Activated CD4-positive, alpha-beta memory T cell treated with anti-CD3 and anti-CD28 coated beads, Interleukin-2, amount 10 ng/mL, durations not matched to agents 7 days and 5 days (primary cell): ENCODE measurements at regions not wholly inside any gene's neighbourhood (a gene's known extent, or its start where the extent isn't known, plus 50 kb on each side); places are given as distances from the start of the nearest gene placed in this dataset.

ENCODE experiments used
- CTCF ChIA-PET: fragments of 350-600 bp; sonication (Branson Sonifier 250); formaldehyde crosslinking; loops from one replicate; lab custom pipeline; 2021; ENCODE audit warnings: antibody characterized with exemption, inconsistent platforms; lab: Charles Lee
- POLR2A ChIA-PET: fragments of 350-600 bp; sonication (Branson Sonifier 250); formaldehyde crosslinking; loops from one replicate; lab custom pipeline; 2021; ENCODE audit warnings: antibody characterized with exemption; lab: Charles Lee
- DNase-seq: peaks from one replicate; pipeline ENCODE4 v3.0.0-alpha.2; 2020
- H3K27ac Mint-ChIP-seq: one replicate; pipeline ENCODE4 v1.8.0; 2021; ENCODE audit warnings: mild to moderate bottlenecking, mixed read lengths
- H3K27me3 Mint-ChIP-seq: one replicate; pipeline ENCODE4 v1.8.0; 2021; ENCODE audit warnings: mixed read lengths
- H3K36me3 Mint-ChIP-seq: one replicate; pipeline ENCODE4 v1.8.0; 2021; ENCODE audit warnings: low read depth, mixed read lengths
- H3K4me1 Mint-ChIP-seq: one replicate; pipeline ENCODE4 v1.8.0; 2021; ENCODE audit warnings: mixed read lengths
- H3K4me3 Mint-ChIP-seq: one replicate; pipeline ENCODE4 v1.8.0; 2021; ENCODE audit warnings: mild to moderate bottlenecking, mixed read lengths
- H3K9me3 Mint-ChIP-seq: one replicate; pipeline ENCODE4 v1.8.0; 2021; ENCODE audit warnings: mixed read lengths

DNA sequence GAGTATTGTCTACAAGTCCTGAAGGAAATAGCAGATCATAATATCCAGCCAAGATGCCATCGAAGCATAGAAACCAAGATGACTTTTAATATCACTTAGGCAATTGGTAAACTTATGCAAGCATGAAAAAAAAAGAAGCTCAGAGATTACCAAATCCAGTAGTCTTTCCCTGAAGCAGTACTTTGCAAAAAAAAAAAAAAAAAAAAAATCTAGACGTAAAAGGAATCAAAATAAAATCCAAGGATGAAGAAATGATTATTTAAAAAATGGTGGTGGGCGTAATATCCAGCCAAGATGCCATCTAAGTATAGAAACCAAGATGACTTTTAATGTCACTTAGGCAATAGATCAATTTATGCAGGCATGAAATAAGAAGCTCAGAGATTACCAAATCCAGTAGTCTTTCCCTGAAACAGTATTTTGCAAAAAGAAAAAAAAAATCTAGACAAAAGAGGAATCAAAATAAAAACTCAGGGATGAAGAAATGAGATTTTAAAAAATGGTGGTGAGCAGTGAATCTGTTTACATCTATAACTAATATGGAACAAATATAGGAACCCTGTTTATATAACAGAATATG is 108.8 kb downstream of the GYPC start:
- no peak for DNase-seq
- Mint-ChIP-seq H3K27ac (no peak overlapping the region), H3K27me3 (peaks cover 23% of the 10 kb centered on the region), H3K36me3 (peaks cover 5% of the 10 kb centered on the region), H3K9me3 (no peaks in the 10 kb centered on the region), H3K4me1 (peaks cover 45% of the 10 kb centered on the region), H3K4me3 (no peak overlapping the region)
- ChIA-PET CTCF (no interaction called here), POLR2A (no interaction called here)

DNA sequence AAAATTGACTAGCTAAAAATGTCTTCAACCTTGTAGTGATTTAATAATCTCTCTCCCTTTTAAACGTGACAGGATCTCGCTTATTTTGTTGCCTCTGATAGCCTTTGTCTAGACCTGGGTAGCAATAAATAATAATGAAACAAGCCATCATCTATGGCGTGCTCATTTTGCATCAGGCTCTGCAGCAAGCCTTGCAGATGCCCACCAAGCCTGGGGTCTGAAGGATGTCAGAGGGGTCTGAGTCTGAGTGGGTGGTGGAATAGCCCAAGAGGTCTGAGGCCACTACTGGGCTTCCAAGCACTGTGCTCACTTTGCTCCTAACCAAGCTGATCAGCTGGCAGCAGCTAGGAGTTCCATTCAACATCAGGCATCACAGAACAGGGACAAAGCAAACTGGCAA is 109.4 kb downstream of the GYPC start:
- ChIA-PET POLR2A (no interaction called here), CTCF (no interaction called here)
- peaks cover 25% of the 10 kb centered on the region for H3K27me3 Mint-ChIP-seq
- no peak for DNase-seq
- H3K4me1 Mint-ChIP-seq, result peaks cover 45% of the 10 kb centered on the region
- H3K27ac Mint-ChIP-seq, result no peak overlapping the region
- H3K9me3 Mint-ChIP-seq, result no peaks in the 10 kb centered on the region
- H3K4me3 Mint-ChIP-seq, result no peak overlapping the region
- H3K36me3 Mint-ChIP-seq, result peaks cover 5% of the 10 kb centered on the region

DNA sequence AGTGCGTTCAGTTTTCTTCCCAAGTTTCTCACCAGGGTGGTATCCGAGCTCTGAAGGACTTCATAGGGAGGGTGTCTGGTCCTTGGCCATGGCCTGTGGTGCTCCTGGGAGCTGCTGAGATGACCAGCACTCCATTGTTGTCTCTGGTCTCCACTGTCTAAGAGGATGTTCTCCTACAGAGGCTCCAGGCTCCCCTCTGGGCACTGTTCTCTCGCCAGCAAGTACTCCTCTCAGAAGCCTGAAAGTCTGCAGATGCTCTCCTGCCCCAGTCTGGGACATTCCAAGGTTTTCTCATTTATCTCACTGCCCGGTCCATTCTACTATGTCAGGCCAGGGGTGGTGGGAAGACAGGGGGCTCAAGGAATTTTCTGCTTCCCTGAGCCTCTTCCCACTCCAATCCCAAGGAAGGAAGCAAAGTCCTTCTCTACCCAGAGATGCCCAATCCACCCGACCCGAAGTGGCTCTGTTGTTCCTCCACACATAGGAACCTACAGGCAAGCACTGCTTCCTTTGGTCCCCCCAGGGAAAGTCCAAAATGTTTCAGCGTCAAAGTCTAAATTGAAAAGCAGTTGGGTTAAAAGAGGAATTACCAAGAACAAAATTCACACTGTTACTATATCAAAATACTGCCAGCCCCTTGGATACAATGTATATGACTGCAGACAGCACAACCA is 110.5 kb downstream of the GYPC start:
- peaks cover 5% of the 10 kb centered on the region for H3K36me3 Mint-ChIP-seq
- no peak overlapping the region for H3K4me3 Mint-ChIP-seq
- ChIA-PET CTCF (no interaction called here), POLR2A (no interaction called here)
- no peak overlapping the region for H3K27ac Mint-ChIP-seq
- peaks cover 39% of the 10 kb centered on the region for H3K4me1 Mint-ChIP-seq
- peaks cover 35% of the 10 kb centered on the region for H3K27me3 Mint-ChIP-seq
- DNase-seq, result no peak
- no peaks in the 10 kb centered on the region for H3K9me3 Mint-ChIP-seq

DNA sequence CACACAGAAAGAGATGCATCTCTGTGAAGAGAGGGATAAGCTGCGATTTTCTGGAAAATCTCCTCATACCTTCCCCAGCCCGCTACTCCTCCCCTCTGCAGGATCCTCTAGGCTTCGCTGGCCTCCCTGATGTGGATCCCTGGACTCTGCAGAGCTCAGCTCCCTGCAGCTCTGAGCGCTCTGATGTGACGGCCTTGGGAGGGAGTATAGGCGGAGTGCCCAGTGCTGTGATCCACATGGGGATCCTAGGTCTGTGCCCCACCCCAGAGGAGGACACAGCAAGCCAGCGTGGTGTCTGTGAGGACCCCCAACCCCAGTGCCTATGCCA is 111.0 kb downstream of the GYPC start:
- Mint-ChIP-seq H3K27ac (no peak overlapping the region), H3K4me3 (no peak overlapping the region), H3K9me3 (no peaks in the 10 kb centered on the region), H3K36me3 (peaks cover 5% of the 10 kb centered on the region), H3K4me1 (peaks cover 35% of the 10 kb centered on the region), H3K27me3 (peaks cover 37% of the 10 kb centered on the region)
- ChIA-PET POLR2A (no interaction called here), CTCF (no interaction called here)
- DNase-seq, result no peak

DNA sequence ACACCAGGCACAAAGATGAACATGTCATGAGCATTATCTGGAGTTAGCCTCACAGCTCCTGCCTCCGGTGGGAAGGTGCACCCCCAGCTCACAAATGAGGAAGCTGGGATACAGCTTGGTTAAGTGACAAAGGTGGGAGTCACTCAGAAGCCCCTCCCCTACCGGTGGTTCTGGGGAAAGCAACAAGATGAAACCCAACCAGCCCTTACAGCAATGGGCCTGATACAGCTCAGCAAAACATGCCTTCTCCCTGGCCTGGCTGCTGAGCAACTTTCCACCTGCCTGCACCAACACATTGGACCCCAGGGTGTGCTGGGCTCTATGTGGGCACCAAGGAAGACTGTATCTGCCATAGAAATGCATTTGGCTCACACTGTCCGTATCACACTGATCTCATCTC is 113.2 kb downstream of the GYPC start:
- no peak overlapping the region for H3K4me3 Mint-ChIP-seq
- H3K4me1 Mint-ChIP-seq, result peaks cover 17% of the 10 kb centered on the region
- CTCF ChIA-PET, result interaction anchor here (0.9 kb wide), 1 partner anchor 241 kb away, joined by 3 read pairs; no protein-coding TSS in a partner anchor
- POLR2A ChIA-PET, result no interaction called here
- peaks cover 35% of the 10 kb centered on the region for H3K27me3 Mint-ChIP-seq
- no peak for DNase-seq
- no peak overlapping the region for H3K27ac Mint-ChIP-seq
- H3K9me3 Mint-ChIP-seq, result no peaks in the 10 kb centered on the region
- no peaks in the 10 kb centered on the region for H3K36me3 Mint-ChIP-seq

DNA sequence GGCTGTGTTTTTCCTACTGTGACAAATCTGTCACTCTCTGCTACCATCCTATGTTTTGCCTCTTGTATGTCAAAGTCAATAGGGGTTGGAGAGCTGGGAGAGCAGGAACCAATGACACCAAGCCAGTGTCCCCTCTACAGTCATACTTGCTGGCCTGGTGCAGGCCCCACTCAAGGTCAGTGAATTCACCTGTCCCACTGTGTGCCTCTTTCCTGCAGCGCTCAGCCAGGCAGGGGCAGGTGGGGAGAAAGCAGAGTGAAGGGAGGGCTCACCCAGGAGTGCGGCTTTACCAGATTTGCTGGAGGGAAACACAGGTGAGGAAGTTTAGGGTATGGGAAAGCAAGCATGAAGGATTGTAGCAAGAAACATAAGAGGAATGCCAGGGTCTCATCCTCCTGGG is 114.5 kb downstream of the GYPC start:
- H3K27ac Mint-ChIP-seq, result no peak overlapping the region
- no peaks in the 10 kb centered on the region for H3K36me3 Mint-ChIP-seq
- peaks cover 37% of the 10 kb centered on the region for H3K27me3 Mint-ChIP-seq
- H3K4me1 Mint-ChIP-seq, result peaks cover 19% of the 10 kb centered on the region
- no peak overlapping the region for H3K4me3 Mint-ChIP-seq
- CTCF ChIA-PET, result no interaction called here
- no peak for DNase-seq
- POLR2A ChIA-PET, result interaction anchor here (0.9 kb wide), 1 partner anchor 114 kb away, joined by 3 read pairs; no protein-coding TSS in a partner anchor
- no peaks in the 10 kb centered on the region for H3K9me3 Mint-ChIP-seq

DNA sequence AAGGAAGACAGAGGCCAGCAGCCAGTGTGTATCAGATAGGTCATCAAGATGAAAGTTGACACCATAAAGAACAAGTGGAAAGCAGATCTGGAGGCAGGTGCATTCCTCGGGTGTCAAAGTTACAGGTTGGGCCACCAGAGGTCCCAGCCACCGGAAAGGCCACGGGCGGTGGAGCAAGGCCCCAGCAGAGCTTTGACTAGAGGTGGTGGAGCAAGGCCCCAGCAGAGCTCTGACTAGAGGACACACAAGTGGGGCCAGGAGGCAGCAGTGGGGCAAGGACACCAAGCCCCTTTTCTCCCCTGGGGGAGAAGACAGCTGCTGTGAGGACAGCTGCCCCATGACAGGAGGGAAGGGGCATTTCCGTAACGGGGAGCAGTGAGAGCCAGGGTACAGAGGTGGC is 115.1 kb downstream of the GYPC start:
- POLR2A ChIA-PET, result no interaction called here
- CTCF ChIA-PET, result no interaction called here
- Mint-ChIP-seq H3K27ac (no peak overlapping the region), H3K27me3 (peaks cover 41% of the 10 kb centered on the region), H3K4me3 (no peak overlapping the region), H3K9me3 (no peaks in the 10 kb centered on the region), H3K4me1 (peaks cover 19% of the 10 kb centered on the region), H3K36me3 (no peaks in the 10 kb centered on the region)
- no peak for DNase-seq

DNA sequence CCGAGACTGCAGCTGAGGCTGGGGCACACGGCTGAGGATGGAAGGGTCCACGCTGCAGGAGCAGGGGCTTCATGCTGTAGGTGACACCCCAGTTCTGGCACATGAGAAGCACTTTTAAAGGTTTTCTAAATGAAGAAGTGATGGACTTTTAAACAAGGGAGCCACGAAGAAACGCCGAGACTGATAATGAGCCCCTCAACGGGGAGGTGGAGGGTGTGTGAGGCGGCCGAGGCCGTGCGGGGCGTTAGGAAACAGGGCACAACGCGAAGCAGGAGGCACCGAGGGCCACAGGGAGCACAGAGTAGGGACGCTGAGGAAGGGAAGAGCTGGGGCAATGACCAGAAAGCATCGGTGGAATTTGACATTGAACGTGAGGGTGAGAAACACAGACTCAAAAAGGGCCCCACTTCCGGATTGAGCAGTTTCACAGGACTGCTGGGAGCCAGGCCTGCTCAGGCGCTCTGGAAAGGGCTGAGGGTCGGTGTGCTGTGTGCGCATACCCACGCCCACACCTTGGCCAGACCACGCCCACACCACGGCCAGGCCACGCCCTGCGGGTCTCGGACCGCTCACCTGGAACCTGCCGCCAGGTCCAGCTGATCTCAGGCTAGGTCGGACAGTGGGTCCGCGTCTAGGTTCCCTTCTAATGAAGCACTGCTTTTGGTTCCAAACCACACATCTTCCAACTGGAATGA is 115.7 kb downstream of the GYPC start:
- Mint-ChIP-seq H3K27me3 (peaks cover 38% of the 10 kb centered on the region), H3K36me3 (no peaks in the 10 kb centered on the region), H3K4me3 (no peak overlapping the region), H3K27ac (no peak overlapping the region), H3K4me1 (peaks cover 17% of the 10 kb centered on the region), H3K9me3 (no peaks in the 10 kb centered on the region)
- ChIA-PET POLR2A (no interaction called here), CTCF (no interaction called here)
- DNase-seq, result no peak

DNA sequence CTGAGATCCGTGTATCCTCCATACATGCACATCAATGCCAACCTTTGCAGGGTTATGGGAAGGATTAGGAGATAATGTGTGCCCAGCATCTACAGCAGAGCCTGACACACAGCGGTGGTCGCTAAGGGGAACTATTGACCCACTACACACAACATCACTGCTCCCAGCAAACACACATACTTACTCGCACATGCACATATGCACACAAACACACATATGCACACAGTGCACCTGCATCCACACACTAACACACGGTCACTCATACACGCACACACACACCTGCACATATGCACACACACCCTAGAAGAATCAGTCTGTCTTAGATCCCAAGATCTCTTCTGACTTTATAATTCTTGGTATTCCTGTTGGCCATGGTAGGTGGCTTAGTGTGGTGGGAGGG is 118.3 kb downstream of the GYPC start:
- no peak for DNase-seq
- H3K27ac Mint-ChIP-seq, result no peak overlapping the region
- no peak overlapping the region for H3K4me3 Mint-ChIP-seq

DNA sequence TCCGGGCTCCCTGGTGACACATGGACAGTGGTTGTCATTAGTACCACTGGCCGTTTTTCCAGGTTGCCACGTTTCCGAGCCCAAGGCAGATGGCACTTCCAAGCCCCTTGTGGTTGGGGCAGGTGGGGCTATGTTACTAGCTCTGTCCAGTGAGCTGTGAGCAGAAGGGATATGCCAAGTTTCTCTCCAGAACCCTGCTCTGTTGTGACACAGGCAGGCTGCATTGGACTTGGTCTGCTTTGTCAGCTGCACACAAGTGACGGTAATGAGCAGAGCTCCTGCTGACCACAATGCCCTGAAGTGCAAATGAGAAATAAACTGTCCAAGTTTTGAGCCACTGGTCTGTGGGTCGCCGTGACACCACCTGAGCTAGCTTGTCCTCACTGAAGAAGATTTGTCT is 118.8 kb downstream of the GYPC start:
- H3K9me3 Mint-ChIP-seq, result no peaks in the 10 kb centered on the region
- ChIA-PET POLR2A (interaction anchor here (0.6 kb wide), 1 partner anchor 18 kb away, joined by 3 read pairs; no protein-coding TSS in a partner anchor), CTCF (interaction anchor here (1.0 kb wide), 1 partner anchor 141 kb away, joined by 3 read pairs; no protein-coding TSS in a partner anchor)

More for the DNA sequence above, 118.3 kb downstream of the GYPC start:
- ChIA-PET POLR2A (interaction anchor here (0.6 kb wide), 1 partner anchor 17 kb away, joined by 3 read pairs; no protein-coding TSS in a partner anchor), CTCF (interaction anchor here (0.7 to 1.0 kb wide), 2 partner anchors 140 to 246 kb away, joined by 3 read pairs; no protein-coding TSS in a partner anchor)
- Mint-ChIP-seq H3K36me3 (no peaks in the 10 kb centered on the region), H3K27me3 (peaks cover 36% of the 10 kb centered on the region), H3K4me1 (peaks cover 20% of the 10 kb centered on the region), H3K9me3 (no peaks in the 10 kb centered on the region)

DNA sequence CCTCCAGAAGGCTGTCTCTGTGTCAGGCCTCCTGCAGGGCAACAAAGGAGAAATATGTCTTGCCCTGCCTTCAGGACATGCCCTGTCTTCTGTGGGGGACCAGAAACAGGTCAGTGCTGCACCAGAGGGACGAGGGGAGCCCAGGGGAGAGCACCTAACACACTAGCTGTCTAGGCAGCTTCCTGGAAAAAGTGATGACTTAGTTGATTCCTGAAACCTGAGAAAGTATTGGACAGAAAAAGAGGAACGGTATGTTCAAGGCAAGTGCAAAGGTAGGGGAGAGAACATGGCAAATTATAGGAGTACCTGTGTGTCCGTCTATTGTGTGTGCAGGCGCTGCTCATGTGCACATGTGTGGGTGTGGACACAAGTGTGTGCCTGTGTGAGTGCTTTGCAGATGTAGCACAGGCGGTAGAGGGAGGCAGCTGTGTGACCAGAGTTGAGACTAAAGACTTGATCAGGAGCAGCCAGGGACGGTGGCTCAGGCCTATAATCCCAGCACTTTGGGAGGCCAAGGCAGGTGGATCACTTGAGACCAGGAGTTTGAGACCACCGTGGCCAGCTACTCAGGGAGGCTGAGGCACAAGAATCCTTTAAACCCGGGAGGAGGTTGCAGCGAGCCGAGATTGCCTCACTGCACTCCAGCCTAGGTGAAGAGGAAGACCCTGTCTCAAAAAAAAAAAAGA is 119.5 kb downstream of the GYPC start:
- ChIA-PET POLR2A (interaction anchor here (0.7 kb wide), 1 partner anchor 148 kb away, joined by 3 read pairs; no protein-coding TSS in a partner anchor), CTCF (interaction anchor here (1.9 to 5.5 kb wide), 3 partner anchors 119 to 248 kb away, joined by 7 to 100 read pairs (median 17); partner anchors contain the start of gene GYPC)
- H3K27me3 Mint-ChIP-seq, result peaks cover 36% of the 10 kb centered on the region
- H3K4me1 Mint-ChIP-seq, result peaks cover 15% of the 10 kb centered on the region
- no peak for DNase-seq
- peak overlapping the region; percentile 75 for H3K4me3 Mint-ChIP-seq
- H3K27ac Mint-ChIP-seq, result no peak overlapping the region
- no peaks in the 10 kb centered on the region for H3K9me3 Mint-ChIP-seq
- no peaks in the 10 kb centered on the region for H3K36me3 Mint-ChIP-seq

More for the DNA sequence above, 118.8 kb downstream of the GYPC start:
- Mint-ChIP-seq H3K27ac (no peak overlapping the region), H3K4me3 (no peak overlapping the region), H3K4me1 (peaks cover 15% of the 10 kb centered on the region), H3K27me3 (peaks cover 36% of the 10 kb centered on the region), H3K36me3 (no peaks in the 10 kb centered on the region)
- DNase-seq, result no peak

DNA sequence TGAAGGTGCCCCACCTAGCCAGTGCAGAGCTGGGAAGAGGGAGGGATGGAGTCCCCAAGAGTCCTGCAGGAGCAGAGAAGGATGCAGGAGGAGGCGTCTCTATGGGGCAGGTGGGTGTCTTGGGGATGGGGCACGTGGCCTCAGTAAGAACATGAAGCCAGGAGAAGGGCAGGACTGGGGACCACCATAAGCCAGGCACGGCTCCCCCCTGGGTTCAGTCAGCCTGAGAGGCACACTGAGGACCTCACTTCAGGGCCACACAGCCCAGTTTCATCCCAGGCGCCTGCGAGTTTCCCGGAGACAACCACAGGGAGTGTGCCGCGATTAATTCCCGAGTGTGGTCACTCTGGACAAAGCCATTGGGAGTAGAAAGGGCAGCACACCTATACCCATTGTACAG is 120.3 kb downstream of the GYPC start:
- H3K27ac Mint-ChIP-seq, result no peak overlapping the region
- DNase-seq, result no peak
- no peaks in the 10 kb centered on the region for H3K9me3 Mint-ChIP-seq
- H3K4me3 Mint-ChIP-seq, result peak overlapping the region; percentile 75
- H3K36me3 Mint-ChIP-seq, result no peaks in the 10 kb centered on the region
- H3K27me3 Mint-ChIP-seq, result peaks cover 29% of the 10 kb centered on the region
- CTCF ChIA-PET, result interaction anchor here (0.7 to 5.5 kb wide), 21 partner anchors 13 to 418 kb away, joined by 3 to 100 read pairs (median 4); partner anchors contain the start of gene GYPC
- POLR2A ChIA-PET, result interaction anchor here (1.2 to 1.6 kb wide), 4 partner anchors 14 to 248 kb away, joined by 3 to 8 read pairs (median 4); partner anchors contain the start of gene GYPC
- H3K4me1 Mint-ChIP-seq, result peaks cover 15% of the 10 kb centered on the region
